GM12875 (cell line): ENCODE measurements at regions not wholly inside any gene's neighbourhood (a gene's known extent, or its start where the extent isn't known, plus 50 kb on each side); places are given as distances from the start of the nearest gene placed in this dataset.

Experiments
- H3K4me3 ChIP-seq: one replicate; pipeline ENCODE4 v1.5.1; 2011; ENCODE audit warnings: low read depth, low read length, control low read depth
- TF ChIP-seq, protein P1 (sequence below): IDR thresholded peaks from 2 replicates; pipeline ENCODE4 v1.5.1; 2011; ENCODE audit warnings: low read depth, mild to moderate bottlenecking, control low read depth, inconsistent platforms, low read length, moderate library complexity, borderline replicate concordance; ENCODE audit not compliant: insufficient read depth

DNA sequence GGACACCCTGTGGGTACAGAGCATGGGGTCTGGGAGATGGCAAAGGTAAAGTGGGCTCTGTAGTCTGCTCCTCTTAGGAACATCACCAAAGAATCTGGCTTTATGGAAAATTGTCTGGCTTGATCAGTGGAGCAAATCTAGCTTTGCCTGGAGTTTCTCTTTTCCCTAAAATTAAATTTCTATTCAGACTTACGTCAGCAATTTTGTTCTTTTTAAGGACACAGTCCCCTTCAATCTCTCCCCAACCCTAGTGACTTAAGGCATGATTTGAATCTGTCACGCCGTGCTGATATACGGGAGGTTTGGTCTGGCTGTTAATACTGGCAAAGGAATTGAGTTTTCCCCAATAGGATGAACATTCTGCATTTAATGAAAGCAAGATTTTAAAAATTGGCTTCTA lies 72.3 kb upstream of the ERCC6L2 start:
- TF ChIP-seq, protein P1, sequence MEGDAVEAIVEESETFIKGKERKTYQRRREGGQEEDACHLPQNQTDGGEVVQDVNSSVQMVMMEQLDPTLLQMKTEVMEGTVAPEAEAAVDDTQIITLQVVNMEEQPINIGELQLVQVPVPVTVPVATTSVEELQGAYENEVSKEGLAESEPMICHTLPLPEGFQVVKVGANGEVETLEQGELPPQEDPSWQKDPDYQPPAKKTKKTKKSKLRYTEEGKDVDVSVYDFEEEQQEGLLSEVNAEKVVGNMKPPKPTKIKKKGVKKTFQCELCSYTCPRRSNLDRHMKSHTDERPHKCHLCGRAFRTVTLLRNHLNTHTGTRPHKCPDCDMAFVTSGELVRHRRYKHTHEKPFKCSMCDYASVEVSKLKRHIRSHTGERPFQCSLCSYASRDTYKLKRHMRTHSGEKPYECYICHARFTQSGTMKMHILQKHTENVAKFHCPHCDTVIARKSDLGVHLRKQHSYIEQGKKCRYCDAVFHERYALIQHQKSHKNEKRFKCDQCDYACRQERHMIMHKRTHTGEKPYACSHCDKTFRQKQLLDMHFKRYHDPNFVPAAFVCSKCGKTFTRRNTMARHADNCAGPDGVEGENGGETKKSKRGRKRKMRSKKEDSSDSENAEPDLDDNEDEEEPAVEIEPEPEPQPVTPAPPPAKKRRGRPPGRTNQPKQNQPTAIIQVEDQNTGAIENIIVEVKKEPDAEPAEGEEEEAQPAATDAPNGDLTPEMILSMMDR: no peak

DNA sequence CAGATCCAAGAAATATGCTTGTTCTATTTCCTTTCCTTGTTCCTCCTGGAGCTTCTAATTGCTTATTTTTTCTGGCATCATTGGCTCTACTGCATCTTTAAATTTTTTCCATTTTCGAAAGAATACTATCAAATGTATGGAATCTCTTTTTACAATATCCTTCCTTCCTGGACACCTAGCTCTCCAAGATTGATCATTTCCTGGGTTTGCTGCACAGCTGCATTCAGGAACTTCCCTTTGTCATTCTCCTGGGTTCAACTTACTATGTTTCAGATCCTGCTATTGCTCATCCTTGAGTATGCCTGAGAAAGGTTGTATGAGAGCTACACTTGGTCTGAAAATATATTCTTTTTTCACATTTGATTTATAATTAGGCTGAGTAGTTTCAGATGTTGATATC lies 73.7 kb upstream of the ERCC6L2 start:
- H3K4me3 ChIP-seq: no peak overlapping the region
- TF ChIP-seq, protein P1: no peak

More for the DNA sequence above, 72.3 kb upstream of the ERCC6L2 start:
- no peak overlapping the region for H3K4me3 ChIP-seq

DNA sequence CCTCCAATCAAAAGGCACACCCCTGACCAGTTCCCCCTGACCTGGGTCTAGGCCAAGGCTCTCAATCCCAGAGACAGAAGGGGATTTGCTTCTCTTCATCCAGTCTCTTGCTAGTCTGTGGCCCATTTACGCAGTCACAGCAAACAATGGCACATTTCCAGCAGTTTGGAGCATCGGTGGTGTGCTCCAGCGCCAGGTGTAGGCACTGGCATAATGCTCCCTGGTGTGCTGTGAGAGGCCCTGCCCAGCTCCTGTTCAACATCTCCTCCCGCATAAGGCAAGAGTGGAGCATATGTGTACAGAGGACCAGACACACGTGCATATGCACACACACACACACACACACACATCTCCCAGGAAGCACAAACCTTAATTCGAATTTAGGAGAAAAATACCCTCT lies 79.5 kb upstream of the ERCC6L2 start:
- H3K4me3 ChIP-seq: no peak overlapping the region
- TF ChIP-seq, protein P1: no peak

DNA sequence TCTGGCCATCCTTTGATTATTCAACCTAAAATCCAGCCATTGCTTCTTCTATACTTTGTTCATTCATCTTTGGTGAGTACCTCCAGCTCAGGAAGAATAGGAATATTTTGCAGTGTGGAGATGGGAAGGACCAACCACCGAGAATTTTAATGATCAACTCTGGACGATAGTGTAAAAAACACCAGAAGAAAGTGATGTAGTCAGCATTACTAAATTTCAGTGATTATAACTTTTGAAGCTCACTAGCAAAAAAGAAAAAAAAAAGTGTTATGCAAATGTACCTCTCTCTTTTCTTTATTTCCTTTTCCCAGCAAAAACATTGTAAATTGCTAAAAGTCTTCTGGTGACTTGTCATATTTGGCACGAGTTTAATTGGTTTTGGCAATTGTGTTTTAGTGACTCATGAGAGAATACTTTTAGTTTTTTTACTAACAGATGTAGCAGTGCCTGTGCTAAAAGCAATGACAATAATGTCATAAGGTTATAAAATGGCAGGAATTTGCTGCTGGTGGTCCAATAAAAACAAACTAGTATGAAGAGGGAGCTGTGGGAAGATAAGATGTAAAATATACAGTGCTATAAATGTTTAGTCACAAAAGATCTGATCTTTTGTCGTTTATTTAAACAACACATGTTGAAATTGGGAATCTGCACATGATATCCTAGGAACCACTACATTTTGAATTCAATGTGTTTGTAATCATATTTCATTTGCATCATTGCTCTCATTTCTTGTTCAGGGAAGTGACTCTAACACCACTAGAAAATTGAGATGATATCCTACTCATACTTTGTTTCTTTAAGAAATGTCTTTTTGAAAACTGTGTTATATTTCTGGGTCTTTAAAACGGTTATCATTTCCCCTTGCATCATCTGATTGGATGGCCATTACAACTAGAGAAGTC lies 81.3 kb upstream of the ERCC6L2 start:
- TF ChIP-seq, protein P1: no peak
- H3K4me3 ChIP-seq: no peak overlapping the region

DNA sequence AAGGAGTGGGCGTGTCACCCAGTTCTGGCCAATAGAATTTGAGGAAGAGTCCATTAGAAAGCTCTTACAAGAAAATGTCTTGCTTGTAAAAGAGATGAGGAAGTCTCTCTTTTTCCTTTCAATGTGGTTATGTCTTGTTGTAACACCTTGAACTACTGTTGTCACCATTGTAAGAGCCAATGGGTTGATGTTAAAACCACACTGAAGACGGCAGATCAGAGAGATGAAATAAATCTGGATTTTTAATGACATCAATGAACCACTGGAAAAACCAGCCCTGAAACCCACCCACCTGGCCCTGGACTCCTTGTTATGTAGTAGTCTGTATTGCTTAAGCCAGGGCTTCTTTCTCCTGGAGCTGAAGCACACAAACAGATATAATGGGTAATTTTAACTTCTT lies 83.8 kb upstream of the ERCC6L2 start:
- TF ChIP-seq, protein P1: no peak
- no peak overlapping the region for H3K4me3 ChIP-seq

DNA sequence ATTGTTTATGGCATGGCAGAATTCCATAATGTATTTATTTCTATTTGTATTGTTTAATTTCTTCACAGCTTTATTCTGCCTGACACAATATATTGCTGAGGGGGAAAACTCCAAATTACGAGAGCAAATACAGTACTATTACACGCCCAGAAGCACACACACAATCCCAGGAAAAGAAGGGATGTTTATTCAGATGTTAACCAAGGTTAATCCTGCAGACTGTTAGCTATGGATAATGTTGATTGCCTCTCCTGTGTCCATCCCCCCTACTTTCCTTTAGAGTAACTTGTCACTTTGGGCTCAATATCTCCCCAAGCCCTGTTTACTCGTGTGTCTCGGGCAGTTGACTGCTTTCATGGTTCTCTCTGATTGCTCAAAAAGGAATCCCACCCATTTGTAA lies 84.2 kb upstream of the ERCC6L2 start:
- no peak overlapping the region for H3K4me3 ChIP-seq
- TF ChIP-seq, protein P1: no peak

DNA sequence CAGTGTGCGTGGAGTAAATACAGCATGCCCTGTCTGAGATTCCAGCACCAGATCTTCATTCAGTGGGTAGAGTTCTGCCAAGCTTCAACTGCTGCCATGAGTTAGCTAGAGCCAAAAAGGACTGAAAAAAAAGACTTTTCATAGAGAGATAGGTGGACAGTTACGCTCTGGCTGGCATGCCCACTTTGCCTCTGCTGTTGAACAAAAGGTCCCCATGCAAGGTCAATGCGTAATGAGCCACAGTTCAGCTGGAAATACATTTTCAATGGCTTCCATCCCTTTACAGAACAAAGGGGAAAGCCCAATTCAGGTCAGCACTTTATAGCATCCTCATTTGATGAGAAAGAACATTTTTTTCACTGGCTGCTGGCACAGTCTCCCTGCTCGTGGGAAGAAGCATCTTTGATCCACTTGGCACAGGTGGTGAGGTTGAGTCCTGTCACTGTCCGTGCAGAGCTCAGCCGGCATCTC lies 86.9 kb upstream of the ERCC6L2 start:
- no peak overlapping the region for H3K4me3 ChIP-seq
- TF ChIP-seq, protein P1: no peak
